ENCODE measurements at regions not wholly inside any gene's neighbourhood (a gene's known extent, or its start where the extent isn't known, plus 50 kb on each side); places are given as distances from the start of the nearest gene placed in this dataset.

GRCh38 chr11:104328512-104328907 is 164.6 kb upstream of the PDGFD start:
- TF ChIP-seq, protein P1, sequence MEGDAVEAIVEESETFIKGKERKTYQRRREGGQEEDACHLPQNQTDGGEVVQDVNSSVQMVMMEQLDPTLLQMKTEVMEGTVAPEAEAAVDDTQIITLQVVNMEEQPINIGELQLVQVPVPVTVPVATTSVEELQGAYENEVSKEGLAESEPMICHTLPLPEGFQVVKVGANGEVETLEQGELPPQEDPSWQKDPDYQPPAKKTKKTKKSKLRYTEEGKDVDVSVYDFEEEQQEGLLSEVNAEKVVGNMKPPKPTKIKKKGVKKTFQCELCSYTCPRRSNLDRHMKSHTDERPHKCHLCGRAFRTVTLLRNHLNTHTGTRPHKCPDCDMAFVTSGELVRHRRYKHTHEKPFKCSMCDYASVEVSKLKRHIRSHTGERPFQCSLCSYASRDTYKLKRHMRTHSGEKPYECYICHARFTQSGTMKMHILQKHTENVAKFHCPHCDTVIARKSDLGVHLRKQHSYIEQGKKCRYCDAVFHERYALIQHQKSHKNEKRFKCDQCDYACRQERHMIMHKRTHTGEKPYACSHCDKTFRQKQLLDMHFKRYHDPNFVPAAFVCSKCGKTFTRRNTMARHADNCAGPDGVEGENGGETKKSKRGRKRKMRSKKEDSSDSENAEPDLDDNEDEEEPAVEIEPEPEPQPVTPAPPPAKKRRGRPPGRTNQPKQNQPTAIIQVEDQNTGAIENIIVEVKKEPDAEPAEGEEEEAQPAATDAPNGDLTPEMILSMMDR (conservative IDR thresholded peaks at IDR 0.05) = no peak
- Mint-ChIP-seq H3K36me3 (ENCODE audit: low read depth) (no peaks in the 10 kb centered on the region), H3K9me3 (peaks cover 7% of the 10 kb centered on the region), H3K27ac (ENCODE audit: unreplicated experiment) (no peak overlapping the region), H3K4me3 (no peak overlapping the region), H3K4me1 (no peaks in the 10 kb centered on the region), H3K27me3 (ENCODE audit: low read depth) (no peaks in the 10 kb centered on the region)
- DNase-seq (ENCODE audit: low read depth, low spot score) = no peak

DNA sequence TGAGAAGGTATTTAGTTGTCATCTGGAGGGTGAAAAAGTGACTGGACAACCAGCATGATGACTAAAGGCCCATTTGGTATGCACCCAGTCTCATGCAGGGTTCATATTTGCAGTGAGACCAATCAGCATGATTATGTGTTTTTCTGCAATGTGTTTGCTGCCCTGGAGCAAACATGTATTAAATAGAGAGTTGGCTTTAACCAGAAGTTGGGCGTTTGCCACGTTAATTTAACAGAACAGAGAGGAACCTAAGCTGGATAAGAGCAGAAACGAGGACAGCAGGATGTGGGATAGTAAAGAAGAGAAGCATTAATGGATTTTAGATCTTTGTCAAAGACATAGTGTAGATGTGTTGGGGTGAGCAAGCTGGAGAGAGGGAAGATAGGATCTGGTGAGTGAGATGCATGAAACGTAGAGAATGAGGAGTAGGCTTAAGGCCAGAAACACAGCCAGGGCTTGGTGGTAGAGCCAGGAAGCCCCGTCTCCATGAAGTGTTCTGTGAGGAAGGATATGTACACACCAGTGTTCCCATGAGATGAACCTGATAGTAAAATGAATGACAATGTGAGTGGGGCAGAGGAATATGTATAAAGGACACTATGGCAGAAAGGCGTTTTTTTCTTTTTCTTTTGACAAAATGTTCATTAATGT is 164.0 kb upstream of the PDGFD start:
- H3K4me1 Mint-ChIP-seq = no peaks in the 10 kb centered on the region
- H3K27ac Mint-ChIP-seq (ENCODE audit: unreplicated experiment) = no peak overlapping the region
- DNase-seq (ENCODE audit: low read depth, low spot score) = no peak
- H3K9me3 Mint-ChIP-seq = peaks cover 7% of the 10 kb centered on the region
- H3K36me3 Mint-ChIP-seq (ENCODE audit: low read depth) = no peaks in the 10 kb centered on the region
- H3K27me3 Mint-ChIP-seq (ENCODE audit: low read depth) = no peaks in the 10 kb centered on the region
- no peak overlapping the region for H3K4me3 Mint-ChIP-seq
- TF ChIP-seq, protein P1 (conservative IDR thresholded peaks at IDR 0.05) = no peak

DNA sequence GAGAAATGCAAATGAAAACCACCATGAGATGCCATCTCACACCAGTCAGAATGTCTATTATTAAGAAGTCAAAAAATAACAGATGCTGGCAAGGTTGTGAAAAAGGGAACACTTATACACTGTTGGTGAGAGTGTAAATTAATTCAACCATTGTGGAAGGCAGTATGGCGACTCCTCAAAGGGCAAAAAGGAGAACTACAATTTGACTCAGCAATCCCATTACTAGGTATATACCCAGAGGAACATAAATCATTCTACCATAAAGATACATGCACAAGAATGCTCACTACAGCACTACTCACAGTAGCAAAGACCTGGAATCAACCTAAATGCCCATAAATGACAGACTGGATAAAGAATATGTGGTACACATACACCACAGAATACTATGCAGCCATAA is 161.1 kb upstream of the PDGFD start:
- H3K27me3 Mint-ChIP-seq (ENCODE audit: low read depth) = no peaks in the 10 kb centered on the region
- no peak overlapping the region for H3K27ac Mint-ChIP-seq (ENCODE audit: unreplicated experiment)
- no peaks in the 10 kb centered on the region for H3K36me3 Mint-ChIP-seq (ENCODE audit: low read depth)
- H3K4me1 Mint-ChIP-seq = no peaks in the 10 kb centered on the region
- no peak overlapping the region for H3K4me3 Mint-ChIP-seq
- peaks cover 7% of the 10 kb centered on the region for H3K9me3 Mint-ChIP-seq
- no peak for DNase-seq (ENCODE audit: low read depth, low spot score)
- TF ChIP-seq, protein P1 (conservative IDR thresholded peaks at IDR 0.05) = no peak

DNA sequence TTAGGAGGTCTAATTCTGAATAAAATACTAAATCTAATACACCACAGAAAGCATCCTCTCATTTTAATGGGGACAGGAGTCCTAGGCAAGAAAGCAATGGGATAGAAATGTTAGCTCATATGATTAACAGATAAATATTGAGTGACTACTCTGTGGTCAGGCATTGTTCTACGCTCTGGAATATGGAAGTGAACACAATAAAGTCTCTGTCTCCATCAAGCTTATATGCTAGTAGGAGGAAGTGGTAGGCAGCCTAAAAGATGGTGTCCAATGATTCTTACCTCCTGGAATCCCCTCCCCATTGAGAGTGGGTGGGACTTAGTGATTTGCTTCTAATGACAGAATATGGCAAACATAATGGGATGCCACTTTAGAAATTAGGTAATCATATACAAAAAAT is 160.3 kb upstream of the PDGFD start:
- DNase-seq (ENCODE audit: low read depth, low spot score) = no peak
- Mint-ChIP-seq H3K9me3 (peaks cover 7% of the 10 kb centered on the region), H3K27me3 (ENCODE audit: low read depth) (no peaks in the 10 kb centered on the region), H3K36me3 (ENCODE audit: low read depth) (no peaks in the 10 kb centered on the region), H3K4me3 (no peak overlapping the region), H3K4me1 (no peaks in the 10 kb centered on the region), H3K27ac (ENCODE audit: unreplicated experiment) (no peak overlapping the region)
- TF ChIP-seq, protein P1 (conservative IDR thresholded peaks at IDR 0.05) = no peak

DNA sequence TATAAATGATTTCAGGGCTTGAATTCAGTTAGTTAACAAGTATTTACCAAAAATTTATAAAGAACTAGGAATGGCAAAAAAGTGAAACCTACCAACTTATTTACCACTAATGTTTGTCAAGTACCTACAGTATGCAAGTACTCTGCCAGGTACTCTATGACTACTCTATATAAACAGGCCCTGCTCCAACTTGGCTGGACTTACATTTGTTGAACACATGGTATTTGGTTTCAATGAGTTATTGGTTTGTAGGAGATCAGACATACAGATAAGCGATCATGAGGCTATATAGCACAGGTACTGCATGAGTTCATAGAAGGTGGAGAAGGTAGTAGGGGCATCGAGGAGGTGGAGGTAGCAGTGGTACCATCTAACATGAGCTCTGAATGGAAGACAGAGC is 159.9 kb upstream of the PDGFD start:
- no peaks in the 10 kb centered on the region for H3K36me3 Mint-ChIP-seq (ENCODE audit: low read depth)

More for the DNA sequence above, 159.9 kb upstream of the PDGFD start:
- no peaks in the 10 kb centered on the region for H3K27me3 Mint-ChIP-seq (ENCODE audit: low read depth)
- H3K27ac Mint-ChIP-seq (ENCODE audit: unreplicated experiment) = no peak overlapping the region
- TF ChIP-seq, protein P1 (conservative IDR thresholded peaks at IDR 0.05) = no peak
- no peak for DNase-seq (ENCODE audit: low read depth, low spot score)
- no peaks in the 10 kb centered on the region for H3K4me1 Mint-ChIP-seq
- H3K9me3 Mint-ChIP-seq = peaks cover 7% of the 10 kb centered on the region
- H3K4me3 Mint-ChIP-seq = no peak overlapping the region
